PC-9 (cell line): ENCODE measurements at regions not wholly inside any gene's neighbourhood (a gene's known extent, or its start where the extent isn't known, plus 50 kb on each side); places are given as distances from the start of the nearest gene placed in this dataset.
"Not testable (repeated sequence)": the region's sequence is repeated elsewhere in the genome, so short reads cannot be mapped to it uniquely, and the experiment has no call there.

Source experiments
- CTCF ChIP-seq: fragments of 200-600 bp; sonication (generic); conservative IDR thresholded peaks from 2 replicates; pipeline ENCODE4 v1.6.1; 2017; ENCODE audit warnings: mixed run types, antibody characterized with exemption, mild to moderate bottlenecking, moderate library complexity
- EZH2 ChIP-seq: fragments of 200-600 bp; sonication (generic); IDR thresholded peaks from 2 replicates; pipeline ENCODE4 v1.8.0; 2017; ENCODE audit warnings: antibody characterized with exemption, low read depth

DNA sequence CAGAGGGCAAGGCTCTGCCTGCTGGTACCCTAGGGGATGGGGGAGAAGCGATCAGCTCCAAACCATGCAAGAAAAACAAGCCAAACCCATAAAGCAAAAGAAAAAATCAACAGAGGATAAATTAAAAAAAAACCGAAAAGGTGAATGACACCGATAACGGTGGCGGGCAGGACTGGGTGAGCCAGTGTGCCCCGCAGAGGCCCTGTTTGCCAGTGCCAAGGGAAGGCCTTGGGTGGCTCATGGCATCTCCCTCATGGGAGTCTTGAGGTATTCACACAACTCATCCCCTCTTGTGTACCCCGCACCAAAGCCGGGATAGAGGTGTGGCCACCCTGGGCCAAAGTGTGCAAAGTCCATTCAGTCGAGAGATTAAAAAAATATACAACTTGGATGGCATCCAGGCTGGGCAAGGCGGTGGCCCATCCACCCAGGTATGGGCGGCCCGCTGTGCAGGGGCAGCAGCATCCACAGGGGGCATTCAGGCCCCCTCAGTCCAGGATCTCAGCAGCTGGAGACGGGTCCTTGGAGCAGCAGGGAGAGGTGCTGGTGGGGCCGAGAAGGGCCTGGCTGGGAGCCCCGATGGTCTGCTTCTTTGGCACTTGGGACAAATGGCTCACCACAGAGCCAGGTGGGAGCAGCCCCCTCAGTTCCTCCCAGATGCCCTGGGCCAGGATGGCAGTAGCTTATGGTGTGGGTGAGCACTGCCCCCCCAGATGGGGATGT lies 80.8 kb downstream of the KCNJ18 start:
- not testable (repeated sequence) for TF ChIP-seq CTCF, EZH2
